ENCODE measurements at regions not wholly inside any gene's neighbourhood (a gene's known extent, or its start where the extent isn't known, plus 50 kb on each side); places are given as distances from the start of the nearest gene placed in this dataset.

DNA sequence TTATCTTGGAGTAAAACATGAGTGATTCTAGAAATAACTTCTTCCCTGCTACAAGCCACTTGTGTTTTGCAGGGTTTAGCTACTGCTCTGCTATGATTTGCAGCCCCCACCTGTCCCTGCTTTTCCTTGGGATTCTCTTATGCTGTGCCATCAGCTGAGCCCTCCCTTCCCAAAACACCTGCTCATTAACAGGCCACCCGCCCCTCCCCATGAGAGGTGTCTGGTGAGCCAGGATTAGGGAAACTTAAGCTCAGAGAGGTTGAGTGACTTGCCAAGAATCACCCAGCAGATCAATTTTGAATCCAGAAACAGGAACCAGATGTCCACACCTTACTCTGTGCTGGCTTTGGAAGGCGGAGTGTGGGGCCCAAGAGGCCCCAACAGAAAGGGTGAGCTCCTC lies 111.7 kb upstream of the CXCL14 start:
- no peak overlapping the region for H3K4me3 ChIP-seq (ENCODE audit: control insufficient read depth, low read depth, low read length)
- TF ChIP-seq, protein P1, sequence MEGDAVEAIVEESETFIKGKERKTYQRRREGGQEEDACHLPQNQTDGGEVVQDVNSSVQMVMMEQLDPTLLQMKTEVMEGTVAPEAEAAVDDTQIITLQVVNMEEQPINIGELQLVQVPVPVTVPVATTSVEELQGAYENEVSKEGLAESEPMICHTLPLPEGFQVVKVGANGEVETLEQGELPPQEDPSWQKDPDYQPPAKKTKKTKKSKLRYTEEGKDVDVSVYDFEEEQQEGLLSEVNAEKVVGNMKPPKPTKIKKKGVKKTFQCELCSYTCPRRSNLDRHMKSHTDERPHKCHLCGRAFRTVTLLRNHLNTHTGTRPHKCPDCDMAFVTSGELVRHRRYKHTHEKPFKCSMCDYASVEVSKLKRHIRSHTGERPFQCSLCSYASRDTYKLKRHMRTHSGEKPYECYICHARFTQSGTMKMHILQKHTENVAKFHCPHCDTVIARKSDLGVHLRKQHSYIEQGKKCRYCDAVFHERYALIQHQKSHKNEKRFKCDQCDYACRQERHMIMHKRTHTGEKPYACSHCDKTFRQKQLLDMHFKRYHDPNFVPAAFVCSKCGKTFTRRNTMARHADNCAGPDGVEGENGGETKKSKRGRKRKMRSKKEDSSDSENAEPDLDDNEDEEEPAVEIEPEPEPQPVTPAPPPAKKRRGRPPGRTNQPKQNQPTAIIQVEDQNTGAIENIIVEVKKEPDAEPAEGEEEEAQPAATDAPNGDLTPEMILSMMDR (conservative IDR thresholded peaks at IDR 0.05; ENCODE audit: control insufficient read depth, insufficient read depth, low read depth, low read length): no peak
- no peak for DNase-seq (ENCODE audit: low read depth)

DNA sequence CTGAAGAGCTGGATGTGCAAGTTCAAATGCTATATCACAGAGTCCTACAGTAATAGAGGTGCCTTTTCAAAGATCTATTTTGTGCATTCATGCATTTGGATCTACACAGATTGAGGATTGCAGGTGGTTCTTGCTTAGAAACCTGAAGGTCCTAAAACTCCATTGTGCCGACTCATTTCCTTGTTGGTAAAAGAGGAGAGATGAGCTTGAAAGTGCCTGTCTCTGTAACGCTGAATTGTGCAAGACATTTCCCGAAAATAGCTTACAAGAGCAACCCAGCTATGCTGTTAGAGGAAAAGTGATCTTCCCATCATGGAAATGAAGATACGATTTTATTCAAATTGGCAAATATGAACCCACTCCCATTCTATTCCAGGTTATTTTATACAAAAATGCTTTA lies 110.7 kb upstream of the CXCL14 start:
- TF ChIP-seq, protein P1 (conservative IDR thresholded peaks at IDR 0.05; ENCODE audit: control insufficient read depth, insufficient read depth, low read depth, low read length): no peak
- no peak for DNase-seq (ENCODE audit: low read depth)
- H3K4me3 ChIP-seq (ENCODE audit: control insufficient read depth, low read depth, low read length): no peak overlapping the region

DNA sequence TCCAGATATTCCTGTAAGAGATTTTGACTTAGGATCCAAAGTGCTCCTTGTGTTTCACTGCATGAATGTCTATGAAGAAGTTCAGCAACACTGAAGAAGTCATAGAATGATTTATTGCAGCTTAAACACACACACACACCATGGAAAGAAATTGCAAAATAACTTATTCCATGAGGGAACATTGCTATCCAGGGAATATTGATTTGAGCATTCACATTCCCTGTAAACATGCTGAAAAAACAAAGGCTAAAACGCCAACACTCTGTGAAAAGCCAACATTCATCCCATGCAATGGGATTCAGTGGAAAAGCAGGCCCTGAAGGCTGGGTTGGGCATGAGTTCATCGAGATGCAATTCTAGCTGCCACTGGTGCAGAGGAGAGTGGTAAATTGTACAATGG lies 109.6 kb upstream of the CXCL14 start:
- no peak for DNase-seq (ENCODE audit: low read depth)
- H3K4me3 ChIP-seq (ENCODE audit: control insufficient read depth, low read depth, low read length): no peak overlapping the region
- TF ChIP-seq, protein P1 (conservative IDR thresholded peaks at IDR 0.05; ENCODE audit: control insufficient read depth, insufficient read depth, low read depth, low read length): no peak

GRCh38 chr5:135683189-135683588 lies 104.4 kb upstream of the CXCL14 start:
- no peak for DNase-seq (ENCODE audit: low read depth)
- TF ChIP-seq, protein P1 (conservative IDR thresholded peaks at IDR 0.05; ENCODE audit: control insufficient read depth, insufficient read depth, low read depth, low read length): no peak
- H3K4me3 ChIP-seq (ENCODE audit: control insufficient read depth, low read depth, low read length): no peak overlapping the region

GRCh38 chr5:135680713-135681112 lies 101.9 kb upstream of the CXCL14 start:
- no peak for DNase-seq (ENCODE audit: low read depth)
- H3K4me3 ChIP-seq (ENCODE audit: control insufficient read depth, low read depth, low read length): no peak overlapping the region
- TF ChIP-seq, protein P1 (conservative IDR thresholded peaks at IDR 0.05; ENCODE audit: control insufficient read depth, insufficient read depth, low read depth, low read length): no peak

DNA sequence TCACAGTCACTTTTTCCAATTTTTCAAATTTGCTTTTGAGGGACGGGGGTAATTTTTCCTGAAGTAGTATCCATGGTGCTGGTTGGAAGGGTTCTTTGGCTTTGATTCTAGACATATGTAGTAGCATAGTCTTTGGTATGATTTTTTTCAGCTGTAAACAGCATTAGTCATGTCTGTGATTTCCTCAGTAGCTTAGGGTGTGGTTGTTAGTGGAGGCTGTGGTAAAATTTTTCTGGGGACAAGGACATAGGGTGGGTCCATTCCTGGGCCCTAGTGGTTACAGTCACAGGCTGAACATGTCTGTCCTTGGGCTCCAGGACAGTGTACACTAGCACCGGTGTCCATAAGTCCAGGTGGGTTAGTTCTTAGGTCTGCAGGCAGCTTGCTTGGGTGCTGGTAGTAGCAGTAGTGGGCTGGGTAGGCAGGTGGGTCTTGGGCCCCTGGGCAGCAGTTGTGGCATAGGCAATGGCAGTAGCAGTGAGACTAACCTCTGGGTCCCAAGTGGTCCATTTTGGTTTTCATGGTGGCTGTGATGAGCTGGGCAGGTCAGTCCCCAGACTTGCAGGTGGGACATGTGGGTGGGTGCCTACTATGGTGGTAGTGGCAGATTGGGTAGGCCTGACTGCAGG lies 100.0 kb upstream of the CXCL14 start:
- TF ChIP-seq, protein P1 (conservative IDR thresholded peaks at IDR 0.05; ENCODE audit: control insufficient read depth, insufficient read depth, low read depth, low read length): no peak
- H3K4me3 ChIP-seq (ENCODE audit: control insufficient read depth, low read depth, low read length): no peak overlapping the region
- DNase-seq (ENCODE audit: low read depth): no peak

DNA sequence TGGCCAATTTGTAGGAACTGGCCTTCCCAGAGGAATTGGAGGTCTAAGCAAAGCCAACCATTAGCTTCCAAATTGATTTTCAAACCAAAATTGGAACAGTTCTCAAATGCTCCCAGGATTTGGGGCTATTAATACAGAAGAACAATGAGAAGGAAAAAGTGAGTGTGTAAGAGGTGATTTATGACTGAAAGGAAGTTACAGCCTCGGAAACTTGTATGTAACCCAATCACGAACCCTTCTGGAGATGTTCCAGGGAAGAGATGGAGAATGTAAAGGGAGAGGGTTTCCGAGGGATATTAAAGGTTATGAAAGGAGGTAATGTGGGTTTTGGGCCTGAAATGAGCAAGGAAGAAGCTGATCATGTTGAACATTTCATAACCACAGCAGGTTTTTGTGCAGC lies 93.2 kb upstream of the CXCL14 start:
- TF ChIP-seq, protein P1 (conservative IDR thresholded peaks at IDR 0.05; ENCODE audit: control insufficient read depth, insufficient read depth, low read depth, low read length): no peak
- no peak for DNase-seq (ENCODE audit: low read depth)
- no peak overlapping the region for H3K4me3 ChIP-seq (ENCODE audit: control insufficient read depth, low read depth, low read length)
